GM19455 (cell line): ENCODE measurements at regions not wholly inside any gene's neighbourhood (a gene's known extent, or its start where the extent isn't known, plus 50 kb on each side); places are given as distances from the start of the nearest gene placed in this dataset.
"Not testable (repeated sequence)": the region's sequence is repeated elsewhere in the genome, so short reads cannot be mapped to it uniquely, and the experiment has no call there.

Experiments
- ATAC-seq: cut with Tn5 transposase; IDR thresholded peaks from one replicate; pipeline ENCODE4 v1.9.1; 2021; ENCODE audit not compliant: unreplicated experiment

GRCh38 chr16:10272250-10272854 lies 90.1 kb upstream of the GRIN2A start:
- not testable (repeated sequence) for ATAC-seq

GRCh38 chr16:10275214-10275996 lies 93.2 kb upstream of the GRIN2A start:
- ATAC-seq, result peak; percentile 84

- ATAC-seq, result no peak
Measured at GRCh38 chr16:10277597-10277996, 95.4 kb upstream of the GRIN2A start.

GRCh38 chr16:10280262-10281170 lies 98.3 kb upstream of the GRIN2A start:
- ATAC-seq, result no peak

GRCh38 chr16:10282367-10282766 lies 100.1 kb upstream of the GRIN2A start:
- no peak for ATAC-seq

- not testable (repeated sequence) for ATAC-seq
Measured at GRCh38 chr16:10283246-10283645, 101.0 kb upstream of the GRIN2A start.

GRCh38 chr16:10290467-10291105 lies 95.3 kb upstream of the ATF7IP2 start:
- not testable (repeated sequence) for ATAC-seq

GRCh38 chr16:10292197-10292596 lies 93.7 kb upstream of the ATF7IP2 start:
- not testable (repeated sequence) for ATAC-seq

GRCh38 chr16:10292976-10293375 lies 92.9 kb upstream of the ATF7IP2 start:
- not testable (repeated sequence) for ATAC-seq

GRCh38 chr16:10294153-10294552 lies 91.7 kb upstream of the ATF7IP2 start:
- not testable (repeated sequence) for ATAC-seq

GRCh38 chr16:10296956-10297340 lies 88.9 kb upstream of the ATF7IP2 start:
- peak; percentile 26 for ATAC-seq

GRCh38 chr16:10297341-10298006 lies 88.4 kb upstream of the ATF7IP2 start:
- peak; percentile 91 for ATAC-seq

GRCh38 chr16:10300905-10301304 lies 85.0 kb upstream of the ATF7IP2 start:
- no peak for ATAC-seq

GRCh38 chr16:10301547-10301946 lies 84.3 kb upstream of the ATF7IP2 start:
- not testable (repeated sequence) for ATAC-seq

GRCh38 chr16:10305912-10306311 lies 79.9 kb upstream of the ATF7IP2 start:
- ATAC-seq, result no peak

- ATAC-seq, result no peak
Measured at GRCh38 chr16:10308305-10309193, 77.3 kb upstream of the ATF7IP2 start.

- ATAC-seq, result no peak
Measured at GRCh38 chr16:10309271-10309932, 76.5 kb upstream of the ATF7IP2 start.

GRCh38 chr16:10312008-10312407 lies 73.9 kb upstream of the ATF7IP2 start:
- no peak for ATAC-seq
